ENCODE measurements at regions not wholly inside any gene's neighbourhood (a gene's known extent, or its start where the extent isn't known, plus 50 kb on each side); places are given as distances from the start of the nearest gene placed in this dataset.

DNA sequence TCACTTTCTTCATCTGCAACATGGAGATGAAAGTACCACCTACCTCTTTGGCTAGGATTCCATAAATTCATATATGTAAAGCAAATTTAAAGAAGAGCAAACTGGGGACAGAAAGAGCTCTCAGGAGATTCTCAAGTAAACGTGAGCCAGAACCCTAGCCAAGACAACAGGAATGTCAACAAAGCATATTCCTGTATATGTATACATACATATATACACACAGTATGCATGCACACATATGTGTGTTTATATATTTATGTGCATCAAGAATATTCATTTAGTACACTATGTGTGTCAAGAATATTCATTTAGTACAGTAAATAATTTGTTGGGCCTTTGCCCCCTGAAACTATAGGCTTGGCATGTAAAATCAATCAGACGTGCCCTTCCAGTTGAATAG, 574.4 kb upstream of the KLHL29 start:
- ChIA-PET POLR2A (no interaction called here), CTCF (no interaction called here)

DNA sequence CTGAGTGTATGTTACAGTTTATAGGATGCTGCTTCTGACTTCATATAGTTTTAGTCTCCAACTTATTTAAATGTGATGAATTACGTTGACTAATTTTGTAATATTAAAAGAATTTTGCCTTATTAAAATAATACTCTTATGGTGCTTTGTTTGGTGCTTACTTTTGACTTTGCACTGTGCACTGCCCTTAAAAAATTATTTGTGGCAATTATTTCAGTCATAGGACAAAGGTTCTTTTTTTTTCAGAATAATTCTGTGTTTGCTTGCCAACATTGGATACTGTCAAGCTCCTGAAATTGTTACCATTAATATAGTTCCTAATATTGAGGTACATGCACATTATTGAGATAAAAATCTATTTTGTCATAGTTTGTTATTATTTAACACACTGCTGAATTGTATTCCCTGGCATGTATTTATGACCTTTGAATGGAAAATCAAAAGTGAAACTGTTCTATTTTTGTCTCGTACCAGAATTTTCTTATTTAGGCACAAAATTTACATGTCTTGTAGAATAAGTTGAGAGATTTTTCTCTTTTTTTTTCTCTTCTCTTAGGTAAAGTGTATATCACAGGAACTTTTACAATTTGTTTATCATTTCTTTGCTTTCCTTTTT, 572.8 kb upstream of the KLHL29 start:
- no peak overlapping the region for H3K4me3 ChIP-seq (ENCODE audit: low read depth in 2 of 2, low read length in 2 of 2)
- ChIA-PET POLR2A (no interaction called here), CTCF (no interaction called here)
- in situ Hi-C loops (cut with HindIII; ENCODE audit: low pct_unique_long_range_greater_than_20kb, low sequenced_read_pairs): no loop called here
- BruUV-seq (replicated peaks): no TSS peak
- TF ChIP-seq, protein P1, sequence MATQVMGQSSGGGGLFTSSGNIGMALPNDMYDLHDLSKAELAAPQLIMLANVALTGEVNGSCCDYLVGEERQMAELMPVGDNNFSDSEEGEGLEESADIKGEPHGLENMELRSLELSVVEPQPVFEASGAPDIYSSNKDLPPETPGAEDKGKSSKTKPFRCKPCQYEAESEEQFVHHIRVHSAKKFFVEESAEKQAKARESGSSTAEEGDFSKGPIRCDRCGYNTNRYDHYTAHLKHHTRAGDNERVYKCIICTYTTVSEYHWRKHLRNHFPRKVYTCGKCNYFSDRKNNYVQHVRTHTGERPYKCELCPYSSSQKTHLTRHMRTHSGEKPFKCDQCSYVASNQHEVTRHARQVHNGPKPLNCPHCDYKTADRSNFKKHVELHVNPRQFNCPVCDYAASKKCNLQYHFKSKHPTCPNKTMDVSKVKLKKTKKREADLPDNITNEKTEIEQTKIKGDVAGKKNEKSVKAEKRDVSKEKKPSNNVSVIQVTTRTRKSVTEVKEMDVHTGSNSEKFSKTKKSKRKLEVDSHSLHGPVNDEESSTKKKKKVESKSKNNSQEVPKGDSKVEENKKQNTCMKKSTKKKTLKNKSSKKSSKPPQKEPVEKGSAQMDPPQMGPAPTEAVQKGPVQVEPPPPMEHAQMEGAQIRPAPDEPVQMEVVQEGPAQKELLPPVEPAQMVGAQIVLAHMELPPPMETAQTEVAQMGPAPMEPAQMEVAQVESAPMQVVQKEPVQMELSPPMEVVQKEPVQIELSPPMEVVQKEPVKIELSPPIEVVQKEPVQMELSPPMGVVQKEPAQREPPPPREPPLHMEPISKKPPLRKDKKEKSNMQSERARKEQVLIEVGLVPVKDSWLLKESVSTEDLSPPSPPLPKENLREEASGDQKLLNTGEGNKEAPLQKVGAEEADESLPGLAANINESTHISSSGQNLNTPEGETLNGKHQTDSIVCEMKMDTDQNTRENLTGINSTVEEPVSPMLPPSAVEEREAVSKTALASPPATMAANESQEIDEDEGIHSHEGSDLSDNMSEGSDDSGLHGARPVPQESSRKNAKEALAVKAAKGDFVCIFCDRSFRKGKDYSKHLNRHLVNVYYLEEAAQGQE (IDR thresholded peaks at IDR 0.05; ENCODE audit: insufficient read depth in 1 of 2, low read depth in 2 of 2, low read length in 1 of 2): no peak
- TF ChIP-seq TCF7L2 (IDR thresholded peaks at IDR 0.05; ENCODE audit: low read depth, low read length) (no peak), POLR2AphosphoS5 (IDR thresholded peaks at IDR 0.05; ENCODE audit: low read depth, low read length) (no peak), SIN3A (IDR thresholded peaks at IDR 0.05; ENCODE audit: borderline replicate concordance, insufficient read depth, low read depth, low read length) (no peak)
- TF ChIP-seq, protein P2, sequence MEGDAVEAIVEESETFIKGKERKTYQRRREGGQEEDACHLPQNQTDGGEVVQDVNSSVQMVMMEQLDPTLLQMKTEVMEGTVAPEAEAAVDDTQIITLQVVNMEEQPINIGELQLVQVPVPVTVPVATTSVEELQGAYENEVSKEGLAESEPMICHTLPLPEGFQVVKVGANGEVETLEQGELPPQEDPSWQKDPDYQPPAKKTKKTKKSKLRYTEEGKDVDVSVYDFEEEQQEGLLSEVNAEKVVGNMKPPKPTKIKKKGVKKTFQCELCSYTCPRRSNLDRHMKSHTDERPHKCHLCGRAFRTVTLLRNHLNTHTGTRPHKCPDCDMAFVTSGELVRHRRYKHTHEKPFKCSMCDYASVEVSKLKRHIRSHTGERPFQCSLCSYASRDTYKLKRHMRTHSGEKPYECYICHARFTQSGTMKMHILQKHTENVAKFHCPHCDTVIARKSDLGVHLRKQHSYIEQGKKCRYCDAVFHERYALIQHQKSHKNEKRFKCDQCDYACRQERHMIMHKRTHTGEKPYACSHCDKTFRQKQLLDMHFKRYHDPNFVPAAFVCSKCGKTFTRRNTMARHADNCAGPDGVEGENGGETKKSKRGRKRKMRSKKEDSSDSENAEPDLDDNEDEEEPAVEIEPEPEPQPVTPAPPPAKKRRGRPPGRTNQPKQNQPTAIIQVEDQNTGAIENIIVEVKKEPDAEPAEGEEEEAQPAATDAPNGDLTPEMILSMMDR (IDR thresholded peaks at IDR 0.05): no peak
- no peaks in the 10 kb centered on the region for H3K4me1 ChIP-seq (ENCODE audit: control insufficient read depth, insufficient read depth, low read length)
- ATAC-seq: no peak
- intact Hi-C loops (cut with micrococcal nuclease; ENCODE audit: unreplicated experiment): no loop called here
- no peaks in the 10 kb centered on the region for H3K9me3 ChIP-seq (ENCODE audit: control insufficient read depth, insufficient read depth, low read depth, low read length)
- H3K36me3 ChIP-seq (ENCODE audit: control insufficient read depth, insufficient read depth, low read length): no peaks in the 10 kb centered on the region
- no peaks in the 10 kb centered on the region; the same call in 1 of the 2 replicates for H3K27me3 ChIP-seq (ENCODE audit: control insufficient read depth, insufficient read depth, low read length)
- DNase-seq (ENCODE audit: low read depth, low spot score): no peak
- no peak overlapping the region for H3K27ac ChIP-seq (ENCODE audit: low read length)

More for the DNA sequence above, 574.4 kb upstream of the KLHL29 start:
- in situ Hi-C loops (cut with HindIII; ENCODE audit: low pct_unique_long_range_greater_than_20kb, low sequenced_read_pairs) (no loop called here), intact Hi-C loops (cut with micrococcal nuclease; ENCODE audit: unreplicated experiment) (no loop called here)
- Histone ChIP-seq H3K27me3 (ENCODE audit: control insufficient read depth, insufficient read depth, low read length) (no peaks in the 10 kb centered on the region), H3K4me1 (ENCODE audit: control insufficient read depth, insufficient read depth, low read length) (no peaks in the 10 kb centered on the region), H3K9me3 (ENCODE audit: control insufficient read depth, insufficient read depth, low read depth, low read length) (no peaks in the 10 kb centered on the region), H3K4me3 (ENCODE audit: low read depth in 2 of 2, low read length in 2 of 2) (no peak overlapping the region), H3K36me3 (ENCODE audit: control insufficient read depth, insufficient read depth, low read length) (no peaks in the 10 kb centered on the region), H3K27ac (ENCODE audit: low read length) (no peak overlapping the region)
- TF ChIP-seq, protein P1 (IDR thresholded peaks at IDR 0.05; ENCODE audit: insufficient read depth in 1 of 2, low read depth in 2 of 2, low read length in 1 of 2): no peak
- TF ChIP-seq TCF7L2 (IDR thresholded peaks at IDR 0.05; ENCODE audit: low read depth, low read length) (no peak), POLR2AphosphoS5 (IDR thresholded peaks at IDR 0.05; ENCODE audit: low read depth, low read length) (no peak), SIN3A (IDR thresholded peaks at IDR 0.05; ENCODE audit: borderline replicate concordance, insufficient read depth, low read depth, low read length) (no peak)
- TF ChIP-seq, protein P2 (IDR thresholded peaks at IDR 0.05): no peak
- DNase-seq (ENCODE audit: low read depth, low spot score) (no peak), ATAC-seq (no peak)
- no TSS peak for BruUV-seq (replicated peaks)

Data from Panc1 (cell line).